HEK293 (cell line): ENCODE measurements at regions not wholly inside any gene's neighbourhood (a gene's known extent, or its start where the extent isn't known, plus 50 kb on each side); places are given as distances from the start of the nearest gene placed in this dataset.

Source experiments
- CTCF ChIP-seq: fragments of 450-650 bp; formaldehyde crosslinking; IDR thresholded peaks from 2 replicates; pipeline ENCODE4 v1.5.1; 2016; ENCODE audit warnings: missing biosample characterization, missing genetic modification characterization
- KLF17 ChIP-seq: fragments of 450-650 bp; formaldehyde crosslinking; IDR thresholded peaks from 2 replicates; pipeline ENCODE4 v1.5.1; 2016; ENCODE audit warnings: missing biosample characterization, missing genetic modification characterization
- SALL2 ChIP-seq: fragments of 450-650 bp; formaldehyde crosslinking; IDR thresholded peaks from 2 replicates; pipeline ENCODE4 v1.5.0; 2017; ENCODE audit warnings: missing biosample characterization, mild to moderate bottlenecking, missing genetic modification characterization, borderline replicate concordance
- ZNF214 ChIP-seq: fragments of 450-650 bp; formaldehyde crosslinking; IDR thresholded peaks from 2 replicates; pipeline ENCODE4 v1.5.1; 2017; ENCODE audit warnings: missing biosample characterization, mild to moderate bottlenecking, missing genetic modification characterization, borderline replicate concordance
- ZNF48 ChIP-seq: fragments of 450-650 bp; formaldehyde crosslinking; IDR thresholded peaks from 2 replicates; pipeline ENCODE4 v1.5.1; 2016; ENCODE audit warnings: missing biosample characterization, missing genetic modification characterization
- ZNF596 ChIP-seq: fragments of 450-650 bp; IDR thresholded peaks from 2 replicates; pipeline ENCODE4 v1.5.0; 2018; ENCODE audit warnings: missing biosample characterization, mild to moderate bottlenecking, missing genetic modification characterization, moderate library complexity
- ZNF776 ChIP-seq: fragments of 450-650 bp; formaldehyde crosslinking; IDR thresholded peaks from 2 replicates; pipeline ENCODE4 v1.5.0; 2017; ENCODE audit warnings: missing biosample characterization, missing genetic modification characterization, borderline replicate concordance
- TF ChIP-seq, protein P1 (sequence below): fragments of 450-650 bp; formaldehyde crosslinking; IDR thresholded peaks from 2 replicates; pipeline ENCODE4 v1.5.1; 2017; ENCODE audit warnings: missing biosample characterization, missing genetic modification characterization

- TF ChIP-seq CTCF (tag by site-specific recombination) (no peak), KLF17 (tag by site-specific recombination) (no peak), ZNF596 (tag by site-specific recombination) (no peak), ZNF776 (tag by site-specific recombination) (no peak), SALL2 (tag by site-specific recombination) (no peak), ZNF48 (tag by site-specific recombination) (no peak), ZNF214 (tag by site-specific recombination) (no peak)
- TF ChIP-seq, protein P1, sequence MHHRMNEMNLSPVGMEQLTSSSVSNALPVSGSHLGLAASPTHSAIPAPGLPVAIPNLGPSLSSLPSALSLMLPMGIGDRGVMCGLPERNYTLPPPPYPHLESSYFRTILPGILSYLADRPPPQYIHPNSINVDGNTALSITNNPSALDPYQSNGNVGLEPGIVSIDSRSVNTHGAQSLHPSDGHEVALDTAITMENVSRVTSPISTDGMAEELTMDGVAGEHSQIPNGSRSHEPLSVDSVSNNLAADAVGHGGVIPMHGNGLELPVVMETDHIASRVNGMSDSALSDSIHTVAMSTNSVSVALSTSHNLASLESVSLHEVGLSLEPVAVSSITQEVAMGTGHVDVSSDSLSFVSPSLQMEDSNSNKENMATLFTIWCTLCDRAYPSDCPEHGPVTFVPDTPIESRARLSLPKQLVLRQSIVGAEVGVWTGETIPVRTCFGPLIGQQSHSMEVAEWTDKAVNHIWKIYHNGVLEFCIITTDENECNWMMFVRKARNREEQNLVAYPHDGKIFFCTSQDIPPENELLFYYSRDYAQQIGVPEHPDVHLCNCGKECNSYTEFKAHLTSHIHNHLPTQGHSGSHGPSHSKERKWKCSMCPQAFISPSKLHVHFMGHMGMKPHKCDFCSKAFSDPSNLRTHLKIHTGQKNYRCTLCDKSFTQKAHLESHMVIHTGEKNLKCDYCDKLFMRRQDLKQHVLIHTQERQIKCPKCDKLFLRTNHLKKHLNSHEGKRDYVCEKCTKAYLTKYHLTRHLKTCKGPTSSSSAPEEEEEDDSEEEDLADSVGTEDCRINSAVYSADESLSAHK: no peak
Observed at GRCh38 chr14:87863047-87863446, 129.9 kb downstream of the GALC start.
